H1 (cell line): ENCODE measurements at regions not wholly inside any gene's neighbourhood (a gene's known extent, or its start where the extent isn't known, plus 50 kb on each side); places are given as distances from the start of the nearest gene placed in this dataset.
A peak's percentile ranks its signal among the peaks of the same experiment; 100 is the strongest.

Source experiments
- CTCF ChIA-PET: fragments of 300-600 bp; sonication (Branson Sonifier 250); formaldehyde crosslinking; loops from one replicate; lab custom pipeline; 2021; ENCODE audit not compliant: partially characterized antibody; lab: Charles Lee
- POLR2A ChIA-PET: fragments of 300-600 bp; sonication (Branson Sonifier 250); formaldehyde crosslinking; loops from one replicate; lab custom pipeline; 2021; ENCODE audit warnings: inconsistent platforms; ENCODE audit not compliant: partially characterized antibody; lab: Charles Lee
- DNase-seq, 2 experiments: peaks; one replicate each; pipeline versions ENCODE4 v3.0.0 to v3.0.0-alpha.2; 2010 to 2022; ENCODE audit warnings: low spot score in 2 of 2, low read depth in 1 of 2, mixed read lengths in 1 of 2
- FAIRE-seq: peaks from 2 replicates; lab custom pipeline; 2011; peaks lifted over from hg19 to GRCh38; lab: Jason Lieb, UNC
- H2AFZ ChIP-seq: 2 replicates; pipeline ENCODE4 v1.8.1; 2012; ENCODE audit warnings: low read length, inconsistent platforms
- H2AK5ac ChIP-seq: 2 replicates; pipeline ENCODE4 v1.6.1; 2013; ENCODE audit warnings: low read depth, low read length
- H2BK120ac ChIP-seq: replicated peaks from 2 replicates; pipeline ENCODE3; 2013; ENCODE audit warnings: low read depth, low read length, inconsistent platforms
- H2BK12ac ChIP-seq: 2 replicates; pipeline ENCODE4 v1.6.1; 2013; ENCODE audit warnings: low read depth, low read length
- H2BK15ac ChIP-seq: 2 replicates; pipeline ENCODE4 v1.6.1; 2013; ENCODE audit warnings: low read length
- H2BK20ac ChIP-seq: 2 replicates; pipeline ENCODE4 v1.6.1; 2013; ENCODE audit warnings: low read length
- H2BK5ac ChIP-seq: 2 replicates; pipeline ENCODE4 v1.6.1; 2013; ENCODE audit warnings: low read depth, low read length
- H3K14ac ChIP-seq: 2 replicates; pipeline ENCODE4 v1.6.1; 2013; ENCODE audit warnings: inconsistent platforms; ENCODE audit not compliant: insufficient read length
- H3K18ac ChIP-seq: 2 replicates; pipeline ENCODE4 v1.6.1; 2013; ENCODE audit warnings: low read length; ENCODE audit errors: extremely low read depth
- H3K23ac ChIP-seq: 2 replicates; pipeline ENCODE4 v1.6.1; 2013; ENCODE audit warnings: inconsistent platforms; ENCODE audit not compliant: insufficient read length
- H3K23me2 ChIP-seq: 2 replicates; pipeline ENCODE4 v1.6.1; 2013; ENCODE audit warnings: low read depth, low read length
- H3K27ac ChIP-seq: 2 replicates; pipeline ENCODE4 v1.6.1; 2011; ENCODE audit warnings: low read depth, low read length, inconsistent platforms
- H3K27me3 ChIP-seq, 4 experiments: replicated peaks in 1 of 4; 1 replicate in 1 of 4; 2 replicates in 3 of 4; pipeline versions ENCODE4 v1.6.1 to v1.8.1; 2011 to 2013; ENCODE audit warnings: low read length in 3 of 4, mild to moderate bottlenecking in 3 of 4, inconsistent platforms in 2 of 4, mixed read lengths in 2 of 4, moderate library complexity in 1 of 4; ENCODE audit not compliant: control insufficient read depth in 3 of 4, insufficient read depth in 3 of 4; ENCODE audit errors: extremely low read depth in 1 of 4
- H3K36me3 ChIP-seq, 4 experiments: 2 replicates each; pipeline versions ENCODE4 v1.6.1 to v1.8.1; 2011 to 2013; ENCODE audit warnings: mild to moderate bottlenecking in 4 of 4, low read length in 3 of 4, moderate library complexity in 2 of 4, control low read depth in 1 of 4, inconsistent platforms in 1 of 4; ENCODE audit not compliant: insufficient read depth in 4 of 4, control insufficient read depth in 2 of 4
- H3K4ac ChIP-seq: replicated peaks from 2 replicates; pipeline ENCODE3; 2013; ENCODE audit warnings: low read length, low read depth, mixed read lengths, inconsistent platforms; ENCODE audit not compliant: insufficient read length
- H3K4me1 ChIP-seq, 4 experiments: replicated peaks in 1 of 4; 1 replicate in 1 of 4; 2 replicates in 3 of 4; pipeline versions ENCODE4 v1.6.1 to v1.8.1; 2011 to 2013; ENCODE audit warnings: low read length in 3 of 4, inconsistent platforms in 2 of 4, mixed read lengths in 1 of 4; ENCODE audit not compliant: insufficient read depth in 4 of 4, control insufficient read depth in 3 of 4
- H3K4me2 ChIP-seq, 2 experiments: 2 replicates each; pipeline versions ENCODE4 v1.6.1 to v1.8.1; 2011 to 2013; ENCODE audit warnings: low read depth in 2 of 2, low read length in 2 of 2, control low read depth in 1 of 2, inconsistent platforms in 1 of 2, mild to moderate bottlenecking in 1 of 2; ENCODE audit not compliant: insufficient read depth in 1 of 2
- H3K4me3 ChIP-seq, 4 experiments: fragments of 200-600, 300-600 bp in 1 of 4; sonication (generic), shearing (Covaris generic), sonication (Bioruptor Twin) in 1 of 4; 2 replicates each; pipeline versions ENCODE4 v1.5.1 to v1.8.1; 2011 to 2016; ENCODE audit warnings: low read length in 4 of 4, low read depth in 3 of 4, control low read depth in 2 of 4, inconsistent platforms in 2 of 4, mild to moderate bottlenecking in 2 of 4, mixed read lengths in 1 of 4, moderate library complexity in 1 of 4; ENCODE audit not compliant: insufficient read depth in 2 of 4; ENCODE audit errors: extremely low read depth in 1 of 4
- H3K56ac ChIP-seq: replicated peaks from 2 replicates; pipeline ENCODE3; 2013; ENCODE audit warnings: low read depth, mild to moderate bottlenecking, mixed read lengths, low read length, inconsistent platforms; ENCODE audit not compliant: insufficient read length
- H3K79me1 ChIP-seq: 2 replicates; pipeline ENCODE4 v1.6.1; 2013; ENCODE audit warnings: low read depth, low read length, control low read depth
- H3K79me2 ChIP-seq, 2 experiments: 2 replicates each; pipeline versions ENCODE4 v1.6.1 to v1.8.1; 2012 to 2013; ENCODE audit warnings: low read length in 2 of 2, mild to moderate bottlenecking in 2 of 2, inconsistent platforms in 1 of 2; ENCODE audit not compliant: insufficient read depth in 2 of 2, control insufficient read depth in 1 of 2
- H3K9ac ChIP-seq, 4 experiments: replicated peaks in 1 of 4; 1 replicate in 1 of 4; 2 replicates in 3 of 4; pipeline versions ENCODE4 v1.6.1 to v1.8.1; 2011 to 2013; ENCODE audit warnings: low read depth in 3 of 4, low read length in 3 of 4, control low read depth in 2 of 4, mild to moderate bottlenecking in 2 of 4, moderate library complexity in 2 of 4, inconsistent platforms in 1 of 4; ENCODE audit errors: extremely low read depth in 1 of 4
- H3K9me3 ChIP-seq, 2 experiments: 2 replicates each; pipeline versions ENCODE4 v1.6.1 to v1.8.1; 2012 to 2013; ENCODE audit warnings: mild to moderate bottlenecking in 2 of 2, moderate library complexity in 2 of 2, control low read depth in 1 of 2, inconsistent platforms in 1 of 2, low read depth in 1 of 2, low read length in 1 of 2, mixed read lengths in 1 of 2; ENCODE audit not compliant: insufficient read depth in 2 of 2
- H4K20me1 ChIP-seq, 2 experiments: replicated peaks in 1 of 2; 2 replicates each; pipeline versions ENCODE3 to v1.8.1; 2011 to 2013; ENCODE audit warnings: inconsistent platforms in 2 of 2, low read length in 2 of 2, mild to moderate bottlenecking in 1 of 2; ENCODE audit not compliant: insufficient read depth in 2 of 2, control insufficient read depth in 1 of 2
- H4K5ac ChIP-seq: 2 replicates; pipeline ENCODE4 v1.6.1; 2013; ENCODE audit warnings: low read length, low read depth, mixed read lengths, inconsistent platforms; ENCODE audit not compliant: insufficient read length
- H4K8ac ChIP-seq: 2 replicates; pipeline ENCODE4 v1.8.0; 2013; ENCODE audit warnings: mild to moderate bottlenecking, moderate library complexity, low read length, inconsistent platforms; ENCODE audit not compliant: insufficient read depth; ENCODE audit errors: extremely low read depth
- H4K91ac ChIP-seq: replicated peaks from 2 replicates; pipeline ENCODE3; 2013; ENCODE audit warnings: low read length, mixed read lengths, inconsistent platforms; ENCODE audit not compliant: insufficient read length
- BCL11A ChIP-seq, 2 experiments: IDR thresholded peaks; one replicate each; pipeline ENCODE4 v1.6.1; 2011; ENCODE audit warnings: low read depth in 2 of 2, low read length in 2 of 2, mild to moderate bottlenecking in 2 of 2
- CBX5 ChIP-seq: fragments of 300-800, 300-1000 bp; sonication (generic); IDR thresholded peaks from 2 replicates; pipeline ENCODE4 v1.7.1; 2016; ENCODE audit warnings: antibody characterized with exemption, low read length, low read depth
- CBX8 ChIP-seq: fragments of 300-800, 300-1000 bp; sonication (generic); IDR thresholded peaks from 2 replicates; pipeline ENCODE4 v1.7.1; 2016; ENCODE audit warnings: low read depth, low read length, borderline replicate concordance
- CHD2 ChIP-seq: IDR thresholded peaks from 2 replicates; pipeline ENCODE4 v1.6.1; 2012; ENCODE audit warnings: low read length, improper control_type of control experiment
- EZH2 ChIP-seq: fragments of 200-600 bp; sonication (generic); IDR thresholded peaks from 2 replicates; pipeline ENCODE4 v1.7.1; 2012; ENCODE audit warnings: low read depth, mild to moderate bottlenecking, moderate library complexity, low read length, inconsistent platforms; ENCODE audit not compliant: severe bottlenecking
- GABPA ChIP-seq: IDR thresholded peaks from 2 replicates; pipeline ENCODE4 v1.6.1; 2011; ENCODE audit warnings: mild to moderate bottlenecking, low read length, moderate library complexity, borderline replicate concordance; ENCODE audit not compliant: insufficient read depth
- JUN ChIP-seq: IDR thresholded peaks from 2 replicates; pipeline ENCODE4 v1.6.1; 2011; ENCODE audit warnings: low read depth, mild to moderate bottlenecking, improper control_type of control experiment, low read length
- RAD21 ChIP-seq, 2 experiments: IDR thresholded peaks in 1 of 2; conservative IDR thresholded peaks in 1 of 2; 2 replicates each; pipeline ENCODE4 v1.6.1; 2011; ENCODE audit warnings: low read depth in 2 of 2, low read length in 2 of 2, improper control_type of control experiment in 1 of 2, inconsistent platforms in 1 of 2, mild to moderate bottlenecking in 1 of 2, moderate library complexity in 1 of 2
- SIRT6 ChIP-seq: IDR thresholded peaks from one replicate; pipeline ENCODE4 v1.7.1; 2012; ENCODE audit warnings: low read length, inconsistent platforms
- YY1 ChIP-seq: IDR thresholded peaks from 2 replicates; pipeline ENCODE4 v1.6.1; 2011; ENCODE audit warnings: low read depth, mild to moderate bottlenecking, low read length
- WGBS, 2 experiments: shearing (Covaris generic) in 1 of 2; methylation state at CpG; one replicate each; pipeline versions ENCODE4 v1.1.6 to v1.1.7; 2013 to 2015; ENCODE audit warnings: low lambda C conversion rate in 2 of 2, mixed read lengths in 2 of 2, inconsistent platforms in 1 of 2, low coverage in 1 of 2, missing lambda C conversion rate in 1 of 2; ENCODE audit not compliant: insufficient replicate concordance in 2 of 2, insufficient coverage in 1 of 2, insufficient read length in 1 of 2; ENCODE audit errors: extremely low coverage in 1 of 2, missing lambda C conversion rate in 1 of 2; 5-methylcytosine and 5-hydroxymethylcytosine counted together
- TF ChIP-seq, protein P1 (sequence below), 3 experiments: IDR thresholded peaks; 1 replicate in 2 of 3; 2 replicates in 1 of 3; pipeline versions ENCODE4 v1.5.1 to v1.6.1; 2011; ENCODE audit warnings: low read length in 3 of 3, mild to moderate bottlenecking in 3 of 3, inconsistent platforms in 2 of 3, low read depth in 1 of 3, moderate library complexity in 1 of 3; ENCODE audit not compliant: insufficient read depth in 1 of 3; ENCODE audit errors: control extremely low read depth in 1 of 3

DNA sequence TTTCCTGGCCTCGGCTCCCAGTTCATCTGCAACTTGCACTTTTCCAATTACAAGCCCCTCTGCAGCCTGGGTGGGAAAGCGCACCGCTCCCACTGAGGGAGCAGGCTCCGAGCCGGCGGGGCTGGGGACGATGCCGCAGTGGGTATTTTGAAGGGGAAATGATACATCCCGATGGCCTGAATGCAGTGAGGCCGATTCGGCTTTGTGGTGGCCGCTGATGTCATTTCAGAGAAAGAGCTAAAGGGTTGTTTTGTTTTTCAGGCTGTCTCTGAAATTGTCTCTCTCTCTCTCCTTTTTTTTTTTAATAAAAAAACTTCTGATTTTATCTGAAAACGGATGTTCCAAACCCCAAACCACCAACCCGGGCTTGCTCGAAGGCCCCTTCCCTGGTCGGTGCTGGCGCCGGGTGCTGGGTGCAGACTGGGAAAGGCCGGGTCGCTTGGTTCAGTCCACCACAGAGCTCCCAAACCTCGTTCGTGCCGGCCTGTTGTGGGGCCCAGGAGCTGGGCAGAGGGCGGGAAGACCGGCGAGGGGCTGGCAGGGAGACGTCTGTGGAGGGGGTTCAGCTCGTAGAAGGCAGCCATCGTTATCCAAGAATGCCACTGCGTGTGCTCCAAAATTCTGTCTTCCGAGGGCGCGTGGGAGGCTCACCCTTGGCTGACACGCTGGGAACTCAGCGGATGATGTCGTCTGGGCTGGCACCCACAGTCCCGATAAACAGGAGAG, 102.8 kb downstream of the FOXL1 start:
- WGBS, 2 experiments, result 97% methylated on average over 28 of the region's 37 CpGs; no CpG with 5 or more reads in 1 of the 2 experiments
- ChIA-PET POLR2A (no interaction called here), CTCF (interaction anchor here (0.7 kb wide), 1 partner anchor 496 kb away, joined by 5 read pairs; no protein-coding TSS in a partner anchor)
- TF ChIP-seq CHD2 (no peak), YY1 (no peak), CBX5 (no peak), CBX8 (no peak), RAD21 (IDR thresholded peaks at IDR 0.05 in 1 of 2, conservative IDR thresholded peaks at IDR 0.05 in 1 of 2; ENCODE audit: low read depth in 2 of 2, low read length in 2 of 2) (no peak), JUN (no peak), EZH2 (no peak), GABPA (no peak), SIRT6 (no peak), BCL11A (IDR thresholded peaks at IDR 0.05; ENCODE audit: low read depth in 2 of 2, low read length in 2 of 2) (no peak)
- TF ChIP-seq, protein P1, sequence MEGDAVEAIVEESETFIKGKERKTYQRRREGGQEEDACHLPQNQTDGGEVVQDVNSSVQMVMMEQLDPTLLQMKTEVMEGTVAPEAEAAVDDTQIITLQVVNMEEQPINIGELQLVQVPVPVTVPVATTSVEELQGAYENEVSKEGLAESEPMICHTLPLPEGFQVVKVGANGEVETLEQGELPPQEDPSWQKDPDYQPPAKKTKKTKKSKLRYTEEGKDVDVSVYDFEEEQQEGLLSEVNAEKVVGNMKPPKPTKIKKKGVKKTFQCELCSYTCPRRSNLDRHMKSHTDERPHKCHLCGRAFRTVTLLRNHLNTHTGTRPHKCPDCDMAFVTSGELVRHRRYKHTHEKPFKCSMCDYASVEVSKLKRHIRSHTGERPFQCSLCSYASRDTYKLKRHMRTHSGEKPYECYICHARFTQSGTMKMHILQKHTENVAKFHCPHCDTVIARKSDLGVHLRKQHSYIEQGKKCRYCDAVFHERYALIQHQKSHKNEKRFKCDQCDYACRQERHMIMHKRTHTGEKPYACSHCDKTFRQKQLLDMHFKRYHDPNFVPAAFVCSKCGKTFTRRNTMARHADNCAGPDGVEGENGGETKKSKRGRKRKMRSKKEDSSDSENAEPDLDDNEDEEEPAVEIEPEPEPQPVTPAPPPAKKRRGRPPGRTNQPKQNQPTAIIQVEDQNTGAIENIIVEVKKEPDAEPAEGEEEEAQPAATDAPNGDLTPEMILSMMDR (IDR thresholded peaks at IDR 0.05; ENCODE audit: control extremely low read depth in 1 of 3, insufficient read depth in 1 of 3, low read depth in 1 of 3, low read length in 3 of 3), result no peak
- no peak overlapping the region for H2BK120ac ChIP-seq
- H2BK15ac ChIP-seq, result no peak overlapping the region
- no peaks in the 10 kb centered on the region for H3K79me1 ChIP-seq
- H3K36me3 ChIP-seq, result no peaks in the 10 kb centered on the region
- no peak overlapping the region for H3K9ac ChIP-seq
- H3K27me3 ChIP-seq, result no peaks in the 10 kb centered on the region
- no peak overlapping the region for H2BK20ac ChIP-seq
- H2AFZ ChIP-seq, result no peak overlapping the region
- no peaks in the 10 kb centered on the region for H4K20me1 ChIP-seq
- H3K79me2 ChIP-seq, result no peaks in the 10 kb centered on the region
- H3K23me2 ChIP-seq, result no peaks in the 10 kb centered on the region
- H4K5ac ChIP-seq, result no peak overlapping the region
- H3K4me3 ChIP-seq, result no peak overlapping the region
- H3K4me2 ChIP-seq, result no peak overlapping the region
- no peak overlapping the region for H3K56ac ChIP-seq
- H3K14ac ChIP-seq, result no peak overlapping the region
- FAIRE-seq, result no peak
- H4K91ac ChIP-seq, result no peak overlapping the region
- no peak overlapping the region for H2BK12ac ChIP-seq
- H3K4ac ChIP-seq, result no peak overlapping the region
- H2BK5ac ChIP-seq, result no peak overlapping the region
- H3K18ac ChIP-seq, result no peak overlapping the region
- H3K9me3 ChIP-seq, result no peaks in the 10 kb centered on the region
- no peak overlapping the region for H2AK5ac ChIP-seq
- H4K8ac ChIP-seq, result peak overlapping the region; percentile 60
- DNase-seq, result no peak
- no peak overlapping the region for H3K27ac ChIP-seq
- H3K23ac ChIP-seq, result no peak overlapping the region
- no peaks in the 10 kb centered on the region; a peak in 1 of 7 replicates for H3K4me1 ChIP-seq
